H1 (cell line): ENCODE measurements at regions not wholly inside any gene's neighbourhood (a gene's known extent, or its start where the extent isn't known, plus 50 kb on each side); places are given as distances from the start of the nearest gene placed in this dataset.

Experiments used
- CTCF ChIA-PET: fragments of 300-600 bp; sonication (Branson Sonifier 250); formaldehyde crosslinking; loops from one replicate; lab custom pipeline; 2021; ENCODE audit not compliant: partially characterized antibody; lab: Charles Lee
- POLR2A ChIA-PET: fragments of 300-600 bp; sonication (Branson Sonifier 250); formaldehyde crosslinking; loops from one replicate; lab custom pipeline; 2021; ENCODE audit warnings: inconsistent platforms; ENCODE audit not compliant: partially characterized antibody; lab: Charles Lee
- DNase-seq, 2 experiments: peaks; one replicate each; pipeline versions ENCODE4 v3.0.0 to v3.0.0-alpha.2; 2010 to 2022; ENCODE audit warnings: low spot score in 2 of 2, low read depth in 1 of 2, mixed read lengths in 1 of 2
- FAIRE-seq: peaks from 2 replicates; lab custom pipeline; 2011; peaks lifted over from hg19 to GRCh38; lab: Jason Lieb, UNC
- H2AFZ ChIP-seq: 2 replicates; pipeline ENCODE4 v1.8.1; 2012; ENCODE audit warnings: low read length, inconsistent platforms
- H2AK5ac ChIP-seq: 2 replicates; pipeline ENCODE4 v1.6.1; 2013; ENCODE audit warnings: low read depth, low read length
- H2BK120ac ChIP-seq: replicated peaks from 2 replicates; pipeline ENCODE3; 2013; ENCODE audit warnings: low read depth, low read length, inconsistent platforms
- H2BK12ac ChIP-seq: 2 replicates; pipeline ENCODE4 v1.6.1; 2013; ENCODE audit warnings: low read depth, low read length
- H2BK15ac ChIP-seq: 2 replicates; pipeline ENCODE4 v1.6.1; 2013; ENCODE audit warnings: low read length
- H2BK20ac ChIP-seq: 2 replicates; pipeline ENCODE4 v1.6.1; 2013; ENCODE audit warnings: low read length
- H2BK5ac ChIP-seq: 2 replicates; pipeline ENCODE4 v1.6.1; 2013; ENCODE audit warnings: low read depth, low read length
- H3K14ac ChIP-seq: 2 replicates; pipeline ENCODE4 v1.6.1; 2013; ENCODE audit warnings: inconsistent platforms; ENCODE audit not compliant: insufficient read length
- H3K18ac ChIP-seq: 2 replicates; pipeline ENCODE4 v1.6.1; 2013; ENCODE audit warnings: low read length; ENCODE audit errors: extremely low read depth
- H3K23ac ChIP-seq: 2 replicates; pipeline ENCODE4 v1.6.1; 2013; ENCODE audit warnings: inconsistent platforms; ENCODE audit not compliant: insufficient read length
- H3K23me2 ChIP-seq: 2 replicates; pipeline ENCODE4 v1.6.1; 2013; ENCODE audit warnings: low read depth, low read length
- H3K27ac ChIP-seq: 2 replicates; pipeline ENCODE4 v1.6.1; 2011; ENCODE audit warnings: low read depth, low read length, inconsistent platforms
- H3K27me3 ChIP-seq, 4 experiments: replicated peaks in 1 of 4; 1 replicate in 1 of 4; 2 replicates in 3 of 4; pipeline versions ENCODE4 v1.6.1 to v1.8.1; 2011 to 2013; ENCODE audit warnings: low read length in 3 of 4, mild to moderate bottlenecking in 3 of 4, inconsistent platforms in 2 of 4, mixed read lengths in 2 of 4, moderate library complexity in 1 of 4; ENCODE audit not compliant: control insufficient read depth in 3 of 4, insufficient read depth in 3 of 4; ENCODE audit errors: extremely low read depth in 1 of 4
- H3K36me3 ChIP-seq, 4 experiments: 2 replicates each; pipeline versions ENCODE4 v1.6.1 to v1.8.1; 2011 to 2013; ENCODE audit warnings: mild to moderate bottlenecking in 4 of 4, low read length in 3 of 4, moderate library complexity in 2 of 4, control low read depth in 1 of 4, inconsistent platforms in 1 of 4; ENCODE audit not compliant: insufficient read depth in 4 of 4, control insufficient read depth in 2 of 4
- H3K4ac ChIP-seq: replicated peaks from 2 replicates; pipeline ENCODE3; 2013; ENCODE audit warnings: low read length, low read depth, mixed read lengths, inconsistent platforms; ENCODE audit not compliant: insufficient read length
- H3K4me1 ChIP-seq, 4 experiments: replicated peaks in 1 of 4; 1 replicate in 1 of 4; 2 replicates in 3 of 4; pipeline versions ENCODE4 v1.6.1 to v1.8.1; 2011 to 2013; ENCODE audit warnings: low read length in 3 of 4, inconsistent platforms in 2 of 4, mixed read lengths in 1 of 4; ENCODE audit not compliant: insufficient read depth in 4 of 4, control insufficient read depth in 3 of 4
- H3K4me2 ChIP-seq, 2 experiments: 2 replicates each; pipeline versions ENCODE4 v1.6.1 to v1.8.1; 2011 to 2013; ENCODE audit warnings: low read depth in 2 of 2, low read length in 2 of 2, control low read depth in 1 of 2, inconsistent platforms in 1 of 2, mild to moderate bottlenecking in 1 of 2; ENCODE audit not compliant: insufficient read depth in 1 of 2
- H3K4me3 ChIP-seq, 4 experiments: fragments of 200-600, 300-600 bp in 1 of 4; sonication (generic), shearing (Covaris generic), sonication (Bioruptor Twin) in 1 of 4; 2 replicates each; pipeline versions ENCODE4 v1.5.1 to v1.8.1; 2011 to 2016; ENCODE audit warnings: low read length in 4 of 4, low read depth in 3 of 4, control low read depth in 2 of 4, inconsistent platforms in 2 of 4, mild to moderate bottlenecking in 2 of 4, mixed read lengths in 1 of 4, moderate library complexity in 1 of 4; ENCODE audit not compliant: insufficient read depth in 2 of 4; ENCODE audit errors: extremely low read depth in 1 of 4
- H3K56ac ChIP-seq: replicated peaks from 2 replicates; pipeline ENCODE3; 2013; ENCODE audit warnings: low read depth, mild to moderate bottlenecking, mixed read lengths, low read length, inconsistent platforms; ENCODE audit not compliant: insufficient read length
- H3K79me1 ChIP-seq: 2 replicates; pipeline ENCODE4 v1.6.1; 2013; ENCODE audit warnings: low read depth, low read length, control low read depth
- H3K79me2 ChIP-seq, 2 experiments: 2 replicates each; pipeline versions ENCODE4 v1.6.1 to v1.8.1; 2012 to 2013; ENCODE audit warnings: low read length in 2 of 2, mild to moderate bottlenecking in 2 of 2, inconsistent platforms in 1 of 2; ENCODE audit not compliant: insufficient read depth in 2 of 2, control insufficient read depth in 1 of 2
- H3K9ac ChIP-seq, 4 experiments: replicated peaks in 1 of 4; 1 replicate in 1 of 4; 2 replicates in 3 of 4; pipeline versions ENCODE4 v1.6.1 to v1.8.1; 2011 to 2013; ENCODE audit warnings: low read depth in 3 of 4, low read length in 3 of 4, control low read depth in 2 of 4, mild to moderate bottlenecking in 2 of 4, moderate library complexity in 2 of 4, inconsistent platforms in 1 of 4; ENCODE audit errors: extremely low read depth in 1 of 4
- H3K9me3 ChIP-seq, 2 experiments: 2 replicates each; pipeline versions ENCODE4 v1.6.1 to v1.8.1; 2012 to 2013; ENCODE audit warnings: mild to moderate bottlenecking in 2 of 2, moderate library complexity in 2 of 2, control low read depth in 1 of 2, inconsistent platforms in 1 of 2, low read depth in 1 of 2, low read length in 1 of 2, mixed read lengths in 1 of 2; ENCODE audit not compliant: insufficient read depth in 2 of 2
- H4K20me1 ChIP-seq, 2 experiments: replicated peaks in 1 of 2; 2 replicates each; pipeline versions ENCODE3 to v1.8.1; 2011 to 2013; ENCODE audit warnings: inconsistent platforms in 2 of 2, low read length in 2 of 2, mild to moderate bottlenecking in 1 of 2; ENCODE audit not compliant: insufficient read depth in 2 of 2, control insufficient read depth in 1 of 2
- H4K5ac ChIP-seq: 2 replicates; pipeline ENCODE4 v1.6.1; 2013; ENCODE audit warnings: low read length, low read depth, mixed read lengths, inconsistent platforms; ENCODE audit not compliant: insufficient read length
- H4K8ac ChIP-seq: 2 replicates; pipeline ENCODE4 v1.8.0; 2013; ENCODE audit warnings: mild to moderate bottlenecking, moderate library complexity, low read length, inconsistent platforms; ENCODE audit not compliant: insufficient read depth; ENCODE audit errors: extremely low read depth
- H4K91ac ChIP-seq: replicated peaks from 2 replicates; pipeline ENCODE3; 2013; ENCODE audit warnings: low read length, mixed read lengths, inconsistent platforms; ENCODE audit not compliant: insufficient read length
- TBP ChIP-seq: IDR thresholded peaks from 2 replicates; pipeline ENCODE4 v1.6.1; 2011; ENCODE audit warnings: low read depth, low read length, improper control_type of control experiment
- WGBS, 2 experiments: shearing (Covaris generic) in 1 of 2; methylation state at CpG; one replicate each; pipeline versions ENCODE4 v1.1.6 to v1.1.7; 2013 to 2015; ENCODE audit warnings: low lambda C conversion rate in 2 of 2, mixed read lengths in 2 of 2, inconsistent platforms in 1 of 2, low coverage in 1 of 2, missing lambda C conversion rate in 1 of 2; ENCODE audit not compliant: insufficient replicate concordance in 2 of 2, insufficient coverage in 1 of 2, insufficient read length in 1 of 2; ENCODE audit errors: extremely low coverage in 1 of 2, missing lambda C conversion rate in 1 of 2; 5-methylcytosine and 5-hydroxymethylcytosine counted together

DNA sequence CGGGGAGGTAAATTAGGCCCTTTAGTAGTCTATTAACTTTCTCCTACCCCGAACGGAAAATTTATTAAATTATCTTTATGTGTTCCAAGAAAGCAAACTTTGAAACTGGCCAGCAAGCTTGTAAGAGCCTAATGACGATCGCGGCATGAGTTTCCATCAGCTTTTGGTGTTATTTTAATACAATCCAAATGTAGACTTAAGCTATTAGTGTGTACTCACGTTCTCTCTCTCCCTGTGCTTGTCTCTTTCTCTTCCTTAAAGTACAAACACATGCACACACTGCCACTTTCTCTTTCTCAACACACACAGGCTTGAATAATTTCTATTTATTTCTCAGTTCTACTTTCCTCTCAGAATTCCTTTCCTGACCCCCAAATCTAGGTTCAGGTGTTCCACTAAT, 108.8 kb upstream of the MME start:
- no peaks in the 10 kb centered on the region for H4K20me1 ChIP-seq
- H3K4me3 ChIP-seq, result no peak overlapping the region

More for the DNA sequence above, 108.8 kb upstream of the MME start:
- H3K79me2 ChIP-seq, result no peaks in the 10 kb centered on the region
- H2BK20ac ChIP-seq, result no peak overlapping the region
- H2BK120ac ChIP-seq, result no peak overlapping the region
- H3K56ac ChIP-seq, result no peak overlapping the region
- H3K9ac ChIP-seq, result no peak overlapping the region
- no peaks in the 10 kb centered on the region for H3K79me1 ChIP-seq
- no peak overlapping the region for H4K8ac ChIP-seq
- FAIRE-seq (no peak), DNase-seq (no peak)
- H3K4me2 ChIP-seq, result no peak overlapping the region
- no peak overlapping the region for H2AK5ac ChIP-seq
- POLR2A ChIA-PET, result no interaction called here
- CTCF ChIA-PET, result interaction anchor here (0.7 to 1.8 kb wide), 4 partner anchors 10 to 354 kb away, joined by 3 to 11 read pairs (median 4); no protein-coding TSS in a partner anchor
- H3K4ac ChIP-seq, result no peak overlapping the region
- no peak overlapping the region for H2AFZ ChIP-seq
- H3K18ac ChIP-seq, result no peak overlapping the region
- no peaks in the 10 kb centered on the region for H3K9me3 ChIP-seq
- H2BK5ac ChIP-seq, result no peak overlapping the region
- no peak overlapping the region for H3K27ac ChIP-seq
- no peak overlapping the region for H3K14ac ChIP-seq
- TF ChIP-seq TBP, result no peak
- H3K23me2 ChIP-seq, result no peaks in the 10 kb centered on the region
- no peaks in the 10 kb centered on the region for H3K27me3 ChIP-seq
- H3K4me1 ChIP-seq, result no peaks in the 10 kb centered on the region
- no peak overlapping the region for H4K5ac ChIP-seq
- H4K91ac ChIP-seq, result no peak overlapping the region
- no peaks in the 10 kb centered on the region for H3K36me3 ChIP-seq
- no peak overlapping the region for H2BK12ac ChIP-seq
- H2BK15ac ChIP-seq, result no peak overlapping the region
- H3K23ac ChIP-seq, result no peak overlapping the region
- WGBS, 2 experiments, result 96% methylated on average over 7 of the region's 7 CpGs; no CpG with 5 or more reads in 1 of the 2 experiments
